Sigmoid colon (tissue), 6 donors: ENCODE measurements at regions not wholly inside any gene's neighbourhood (a gene's known extent, or its start where the extent isn't known, plus 50 kb on each side); places are given as distances from the start of the nearest gene placed in this dataset.

Source experiments
- DNase-seq: peaks from one replicate; pipeline ENCODE4 v3.0.0-alpha.2; 2019
- H3K27ac ChIP-seq, 4 donors: fragments of 200-600 bp; sonication (generic); one replicate each; pipeline ENCODE4 v1.5.1; 2016 to 2019; ENCODE audit warnings: mild to moderate bottlenecking in 1 of 4
- H3K27me3 ChIP-seq, 3 donors: fragments of 200-600 bp; sonication (generic); one replicate each; pipeline ENCODE4 v1.5.1; 2019; ENCODE audit warnings: mild to moderate bottlenecking in 1 of 3
- H3K36me3 ChIP-seq, 4 donors: fragments of 200-600 bp; sonication (generic); one replicate each; pipeline ENCODE4 v1.5.1; 2016 to 2019
- H3K4me1 ChIP-seq, 4 donors: fragments of 200-600 bp; sonication (generic); one replicate each; pipeline ENCODE4 v1.5.1; 2017 to 2019
- H3K4me3 ChIP-seq, 4 donors: fragments of 200-600 bp; sonication (generic); one replicate each; pipeline ENCODE4 v1.5.1; 2017 to 2019; ENCODE audit warnings: mild to moderate bottlenecking in 2 of 4, moderate library complexity in 1 of 4
- H3K9me3 ChIP-seq, 4 donors: fragments of 200-600 bp in 3 of 4; sonication (generic) in 3 of 4; one replicate each; pipeline versions ENCODE4 v1.5.1 to v1.6.1; 2013 to 2019
- EP300 ChIP-seq, 4 donors: sonication (generic); formaldehyde crosslinking; IDR thresholded peaks; one replicate each; pipeline ENCODE4 v1.6.1; 2017; ENCODE audit warnings: antibody characterized with exemption in 4 of 4
- POLR2A ChIP-seq, 2 donors: fragments of 450-650 bp; IDR thresholded peaks; one replicate each; pipeline ENCODE4 v1.6.1; 2016; ENCODE audit warnings: antibody characterized with exemption in 2 of 2, mild to moderate bottlenecking in 2 of 2, moderate library complexity in 2 of 2
- POLR2AphosphoS5 ChIP-seq, 4 donors: sonication (generic); formaldehyde crosslinking; IDR thresholded peaks; one replicate each; pipeline ENCODE4 v1.6.1; 2017; ENCODE audit warnings: antibody characterized with exemption in 4 of 4
- WGBS, 2 donors: extraction: QIAGEN DNeasy Blood & Tissue Kit; methylation state at CpG; one replicate each; pipeline ENCODE4 v1.1.7; 2013; 5-methylcytosine and 5-hydroxymethylcytosine counted together
- intact Hi-C: fragments of 100-400 bp; cut with DNase I; formaldehyde crosslinking; loops from one replicate; pipeline ENCODE4 v1.15.1; 2023
- TF ChIP-seq, protein P1 (sequence below), 4 experiments: fragments of 450-650 bp in 3 of 4; fragments of 200-600 bp in 1 of 4; IDR thresholded peaks; one replicate each; pipeline ENCODE4 v1.5.1; 2016 to 2019; ENCODE audit warnings: antibody characterized with exemption in 4 of 4, mild to moderate bottlenecking in 3 of 4, moderate library complexity in 2 of 4
- donor health status: healthy with polysubstance abuse.
- donor health status: healthy.

DNA sequence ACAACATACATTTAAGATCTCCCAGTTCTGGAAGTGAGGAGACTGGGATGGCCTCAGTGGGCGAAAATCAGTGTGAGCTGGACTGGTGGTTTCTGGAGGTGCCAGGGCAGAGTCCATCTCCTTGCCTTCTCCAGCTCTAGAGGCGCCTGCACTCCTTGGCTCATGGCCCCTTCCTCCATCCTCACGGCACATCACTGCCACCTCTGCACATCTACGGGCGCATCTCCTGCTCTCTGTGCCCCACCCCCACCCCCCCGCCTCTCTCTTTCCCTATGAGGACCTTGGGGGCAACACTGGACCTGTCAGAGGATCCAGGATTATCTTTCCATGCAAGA lies 62.8 kb upstream of the DIO3 start:
- H3K4me3 ChIP-seq = no peak overlapping the region
- TF ChIP-seq POLR2A (IDR thresholded peaks at IDR 0.05) (no peak), POLR2AphosphoS5 (IDR thresholded peaks at IDR 0.05) (no peak), EP300 (IDR thresholded peaks at IDR 0.05) (no peak)
- TF ChIP-seq, protein P1, sequence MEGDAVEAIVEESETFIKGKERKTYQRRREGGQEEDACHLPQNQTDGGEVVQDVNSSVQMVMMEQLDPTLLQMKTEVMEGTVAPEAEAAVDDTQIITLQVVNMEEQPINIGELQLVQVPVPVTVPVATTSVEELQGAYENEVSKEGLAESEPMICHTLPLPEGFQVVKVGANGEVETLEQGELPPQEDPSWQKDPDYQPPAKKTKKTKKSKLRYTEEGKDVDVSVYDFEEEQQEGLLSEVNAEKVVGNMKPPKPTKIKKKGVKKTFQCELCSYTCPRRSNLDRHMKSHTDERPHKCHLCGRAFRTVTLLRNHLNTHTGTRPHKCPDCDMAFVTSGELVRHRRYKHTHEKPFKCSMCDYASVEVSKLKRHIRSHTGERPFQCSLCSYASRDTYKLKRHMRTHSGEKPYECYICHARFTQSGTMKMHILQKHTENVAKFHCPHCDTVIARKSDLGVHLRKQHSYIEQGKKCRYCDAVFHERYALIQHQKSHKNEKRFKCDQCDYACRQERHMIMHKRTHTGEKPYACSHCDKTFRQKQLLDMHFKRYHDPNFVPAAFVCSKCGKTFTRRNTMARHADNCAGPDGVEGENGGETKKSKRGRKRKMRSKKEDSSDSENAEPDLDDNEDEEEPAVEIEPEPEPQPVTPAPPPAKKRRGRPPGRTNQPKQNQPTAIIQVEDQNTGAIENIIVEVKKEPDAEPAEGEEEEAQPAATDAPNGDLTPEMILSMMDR (IDR thresholded peaks at IDR 0.05) = no peak
- intact Hi-C loops = no loop called here
- 90 to 92% methylated on average over 6 of the region's 6 CpGs for WGBS, 2 donors
- no peak overlapping the region for H3K27ac ChIP-seq
- peaks cover 0 to 4% (median 0%) of the 10 kb centered on the region in 4 donors for H3K9me3 ChIP-seq
- no peaks in the 10 kb centered on the region for H3K36me3 ChIP-seq
- peak; percentile 36 for DNase-seq
- peaks cover 0 to 7% (median 0%) of the 10 kb centered on the region in 3 donors for H3K27me3 ChIP-seq
- peaks cover 0 to 13% (median 11%) of the 10 kb centered on the region in 4 donors for H3K4me1 ChIP-seq

DNA sequence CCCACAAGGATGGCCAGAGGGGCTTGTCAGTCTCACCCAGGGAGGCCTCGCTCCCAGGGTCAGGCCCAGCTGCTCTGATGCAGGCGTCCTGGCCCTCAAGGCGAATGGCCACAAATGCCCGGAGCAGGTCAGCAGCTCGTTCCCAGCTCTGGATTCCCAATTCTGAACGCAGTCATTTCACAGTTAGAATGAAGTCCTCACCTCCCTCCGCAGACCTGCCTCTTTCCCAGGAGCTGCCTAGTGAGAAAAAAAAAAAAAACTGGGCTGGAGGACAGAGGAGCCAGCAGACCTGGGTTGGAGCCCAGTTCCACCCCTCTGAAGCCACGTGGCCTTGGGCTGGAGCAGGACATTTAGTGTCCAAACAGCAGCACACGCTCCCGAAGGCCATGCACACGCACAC lies 62.2 kb upstream of the DIO3 start:
- Histone ChIP-seq H3K4me3 (no peak overlapping the region), H3K9me3 (peaks cover 0 to 10% (median 0%) of the 10 kb centered on the region in 4 donors), H3K36me3 (no peaks in the 10 kb centered on the region), H3K27ac (no peak overlapping the region), H3K27me3 (peaks cover 0 to 7% (median 0%) of the 10 kb centered on the region in 3 donors), H3K4me1 (peaks cover 0 to 13% (median 11%) of the 10 kb centered on the region in 4 donors)
- intact Hi-C loops = no loop called here
- 66 to 82% methylated on average over 11 of the region's 11 CpGs for WGBS, 2 donors
- TF ChIP-seq POLR2A (IDR thresholded peaks at IDR 0.05) = no peak
- TF ChIP-seq, protein P1 (IDR thresholded peaks at IDR 0.05) = no peak
- TF ChIP-seq EP300 (IDR thresholded peaks at IDR 0.05) = no peak
- TF ChIP-seq POLR2AphosphoS5 (IDR thresholded peaks at IDR 0.05) = no peak
- peak; percentile 48 for DNase-seq

DNA sequence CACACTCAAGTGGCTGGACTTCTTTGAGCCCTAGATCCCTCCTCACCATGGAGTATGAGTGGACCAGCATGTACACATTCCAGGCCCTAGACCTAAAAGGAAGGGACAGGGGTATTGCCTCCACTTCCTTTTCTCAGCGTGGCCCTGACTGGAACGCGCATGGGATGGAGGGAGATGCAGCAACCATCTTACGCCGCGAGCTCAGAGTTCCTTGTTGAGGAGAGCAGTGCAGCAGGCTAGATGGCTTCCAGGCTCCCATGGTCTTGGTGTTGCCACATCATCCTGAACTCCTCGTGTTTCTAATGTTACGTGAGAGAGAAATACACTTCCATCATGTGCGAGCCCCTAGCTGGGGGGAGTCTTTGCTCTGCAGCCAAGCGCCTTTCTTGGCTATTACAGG lies 61.8 kb upstream of the DIO3 start:
- Histone ChIP-seq H3K4me1 (peaks cover 0 to 13% (median 11%) of the 10 kb centered on the region in 4 donors), H3K9me3 (peaks cover 0 to 11% (median 0%) of the 10 kb centered on the region in 4 donors), H3K4me3 (no peak overlapping the region), H3K36me3 (no peaks in the 10 kb centered on the region), H3K27ac (no peak overlapping the region), H3K27me3 (peaks cover 0 to 7% (median 0%) of the 10 kb centered on the region in 3 donors)
- intact Hi-C loops = no loop called here
- DNase-seq = peak; percentile 50
- 92 to 96% methylated on average over 10 of the region's 10 CpGs for WGBS, 2 donors
- TF ChIP-seq EP300 (IDR thresholded peaks at IDR 0.05) (no peak), POLR2A (IDR thresholded peaks at IDR 0.05) (no peak), POLR2AphosphoS5 (IDR thresholded peaks at IDR 0.05) (no peak)
- TF ChIP-seq, protein P1 (IDR thresholded peaks at IDR 0.05) = no peak

DNA sequence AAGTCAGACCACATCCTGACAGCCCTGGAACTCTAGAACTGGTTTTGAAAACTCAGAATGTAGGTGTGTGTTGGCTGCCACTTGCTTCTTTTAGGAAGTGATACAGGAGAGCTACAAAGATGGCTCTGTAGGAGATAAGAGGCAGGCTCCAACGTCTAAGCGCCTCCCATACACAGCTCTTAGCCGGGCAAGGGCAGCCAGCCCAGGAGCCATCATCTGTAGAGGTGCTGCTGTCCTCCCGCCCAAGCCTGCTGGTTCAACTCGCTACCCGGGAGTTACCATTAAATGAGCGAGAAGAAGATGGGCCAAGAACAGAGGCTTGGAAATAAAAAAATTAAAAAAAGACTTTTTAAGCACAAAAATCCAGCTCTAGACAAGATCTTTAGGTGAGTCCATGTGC lies 61.2 kb upstream of the DIO3 start:
- DNase-seq = peak; percentile 41
- 81% methylated on average over 7 of the region's 7 CpGs for WGBS, 2 donors
- TF ChIP-seq, protein P1 (IDR thresholded peaks at IDR 0.05) = no peak
- TF ChIP-seq POLR2A (IDR thresholded peaks at IDR 0.05) (no peak), POLR2AphosphoS5 (IDR thresholded peaks at IDR 0.05) (no peak), EP300 (IDR thresholded peaks at IDR 0.05) (no peak)
- Histone ChIP-seq H3K9me3 (peaks cover 0 to 11% (median 0%) of the 10 kb centered on the region in 4 donors), H3K27ac (no peak overlapping the region), H3K27me3 (peaks cover 0 to 7% (median 0%) of the 10 kb centered on the region in 3 donors), H3K4me1 (peaks cover 0 to 13% (median 11%) of the 10 kb centered on the region in 4 donors), H3K4me3 (no peak overlapping the region), H3K36me3 (no peaks in the 10 kb centered on the region)
- intact Hi-C loops = no loop called here

DNA sequence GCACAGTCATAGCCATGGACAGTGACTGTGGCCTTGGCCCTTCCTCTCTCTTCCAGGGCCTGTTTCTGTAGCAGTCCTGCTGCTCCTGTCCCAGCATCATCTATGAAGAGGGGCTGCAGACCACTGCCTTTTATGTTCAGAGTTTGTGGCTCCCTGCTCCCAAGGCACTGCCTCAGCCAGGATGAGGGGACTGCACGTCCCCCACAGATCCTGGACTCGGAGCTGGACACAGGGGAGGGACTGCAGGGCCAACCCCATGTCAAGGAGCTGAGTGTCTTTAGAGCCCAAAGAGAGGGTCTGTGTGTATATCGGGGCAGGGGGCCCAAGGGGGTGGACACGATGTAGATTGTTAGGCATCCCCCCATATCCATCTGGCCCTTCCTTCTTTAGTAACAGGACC lies 60.6 kb upstream of the DIO3 start:
- peak; percentile 42 for DNase-seq
- no peak for TF ChIP-seq POLR2A (IDR thresholded peaks at IDR 0.05)
- TF ChIP-seq POLR2AphosphoS5 (IDR thresholded peaks at IDR 0.05) = no peak
- TF ChIP-seq, protein P1 (IDR thresholded peaks at IDR 0.05) = no peak
- no peak for TF ChIP-seq EP300 (IDR thresholded peaks at IDR 0.05)
- no peak overlapping the region for H3K27ac ChIP-seq
- no peaks in the 10 kb centered on the region for H3K36me3 ChIP-seq
- no peak overlapping the region for H3K4me3 ChIP-seq
- peaks cover 0 to 11% (median 0%) of the 10 kb centered on the region in 4 donors for H3K9me3 ChIP-seq
- WGBS, 2 donors = 84 to 90% methylated on average over 4 of the region's 4 CpGs
- H3K27me3 ChIP-seq = peaks cover 0 to 7% (median 0%) of the 10 kb centered on the region in 3 donors
- intact Hi-C loops = no loop called here
- H3K4me1 ChIP-seq = peaks cover 0 to 13% (median 11%) of the 10 kb centered on the region in 4 donors
